Tongue (tissue), 1 donor: ENCODE measurements at regions not wholly inside any gene's neighbourhood (a gene's known extent, or its start where the extent isn't known, plus 50 kb on each side); places are given as distances from the start of the nearest gene placed in this dataset.

Experiments used
- DNase-seq: peaks from one replicate; pipeline ENCODE4 v3.0.0-alpha.2; 2015

DNA sequence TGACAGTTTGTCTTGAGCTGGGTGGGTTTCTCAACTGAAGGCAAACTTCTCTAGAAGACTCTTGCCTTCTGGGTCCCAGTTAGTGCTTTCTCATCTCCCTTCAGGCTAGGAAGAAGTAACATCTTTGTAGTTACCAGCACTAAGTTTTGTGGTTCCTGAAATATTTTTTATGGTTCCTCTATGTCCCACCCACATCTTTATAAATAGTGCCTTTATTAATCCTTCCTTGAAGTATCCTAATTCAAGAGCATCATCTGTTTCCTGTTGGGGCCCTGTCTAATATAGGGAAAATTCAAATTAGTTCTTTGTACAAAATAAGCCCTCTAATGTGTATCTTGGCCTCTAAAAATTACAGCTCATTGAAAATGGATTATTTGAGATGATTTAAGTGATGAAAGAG lies 147.4 kb upstream of the MAOA start:
- DNase-seq: no peak

DNA sequence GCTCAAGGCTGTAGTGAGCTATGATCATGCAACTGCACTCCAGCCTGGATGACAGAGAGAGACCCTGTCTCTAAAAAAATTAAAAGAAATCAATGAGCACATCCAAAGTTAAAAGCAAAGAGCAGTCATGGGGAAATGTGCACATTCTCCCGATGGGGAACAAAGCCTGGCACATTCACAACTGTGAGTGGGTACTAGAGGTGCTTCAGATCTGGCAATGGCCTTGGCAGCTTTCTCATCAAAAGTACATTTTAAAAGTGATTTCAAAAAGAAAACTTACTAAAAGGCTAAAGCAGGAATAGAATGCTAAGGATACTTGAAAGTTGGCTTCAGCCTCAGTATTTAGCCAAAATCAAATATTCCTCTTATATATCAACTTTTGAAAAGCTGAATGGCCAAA lies 145.9 kb upstream of the MAOA start:
- no peak for DNase-seq

DNA sequence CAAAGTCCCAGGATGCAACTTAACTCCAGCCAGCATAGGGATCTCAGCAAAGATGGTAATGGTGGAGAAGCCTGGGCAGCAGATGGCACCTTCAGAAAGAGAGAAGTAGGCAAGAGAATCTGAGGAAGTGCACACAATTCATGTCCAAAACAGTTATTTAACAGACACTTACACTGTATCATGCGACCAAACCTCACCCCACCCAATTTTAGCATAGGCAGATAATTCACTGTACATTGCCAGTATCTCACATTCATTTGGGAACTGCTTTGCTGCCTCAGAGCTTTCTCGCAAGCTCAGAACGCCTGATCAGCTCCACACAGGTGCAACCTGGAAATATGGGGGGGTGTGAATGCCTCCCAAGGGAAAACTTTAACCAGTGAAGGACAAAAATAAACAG lies 143.0 kb upstream of the MAOA start:
- no peak for DNase-seq

- DNase-seq: no peak
Observed at GRCh38 chrX:43514820-43515219, 141.3 kb upstream of the MAOA start.

- no peak for DNase-seq
Observed at GRCh38 chrX:43522582-43522981, 133.5 kb upstream of the MAOA start.

DNA sequence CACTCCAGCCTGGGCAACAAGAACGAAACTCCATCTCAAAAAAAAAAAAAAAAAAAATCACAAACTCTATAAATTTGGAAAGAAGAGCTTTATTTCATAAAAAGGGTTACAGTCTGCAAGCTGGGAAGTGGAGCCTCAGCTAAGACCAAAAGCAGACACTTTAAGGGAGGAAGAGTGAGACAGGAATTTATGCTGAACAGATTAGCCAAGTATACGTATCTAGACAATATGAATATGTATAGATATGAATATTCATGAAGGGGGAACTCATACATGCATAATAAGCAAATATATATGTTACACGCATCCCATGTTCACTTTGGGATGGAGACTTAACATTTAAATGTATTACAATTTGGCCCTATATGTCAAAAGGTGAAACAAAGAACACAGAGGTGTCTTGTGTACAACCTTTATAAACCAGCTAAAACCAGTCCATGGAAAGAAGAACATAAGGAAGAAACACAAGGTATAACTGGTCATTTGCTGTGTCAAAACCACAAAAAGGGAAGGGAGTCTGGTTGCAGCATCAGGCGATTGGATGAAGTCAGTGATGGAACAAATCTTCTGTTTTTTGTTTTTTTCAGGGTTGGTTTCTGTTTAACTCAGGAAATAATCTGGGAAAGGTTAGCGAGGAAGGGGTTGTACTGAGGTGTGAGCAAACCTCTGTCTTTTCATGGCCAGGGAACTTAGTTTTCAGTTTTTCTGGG lies 130.0 kb upstream of the MAOA start:
- DNase-seq: no peak

- no peak for DNase-seq
Observed at GRCh38 chrX:43526878-43527277, 129.2 kb upstream of the MAOA start.

DNA sequence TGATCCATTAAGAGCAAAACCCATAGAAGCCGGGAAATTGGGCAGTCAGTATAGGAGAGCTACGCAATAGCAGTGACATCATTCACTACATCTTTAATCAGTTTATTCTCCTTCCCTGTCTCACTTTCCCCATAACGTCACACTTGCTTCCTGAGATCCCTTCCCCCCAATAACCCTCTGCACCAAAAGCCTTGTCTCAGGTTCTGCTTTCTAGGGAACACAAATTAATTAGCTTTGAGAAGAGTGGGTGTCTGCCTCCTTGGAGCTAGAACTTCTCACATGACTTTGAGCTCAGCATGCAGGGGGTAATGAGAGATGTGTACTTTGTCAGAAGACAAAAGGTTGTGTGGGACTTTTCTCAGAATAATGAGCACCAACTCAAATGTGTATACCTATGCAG lies 128.3 kb upstream of the MAOA start:
- no peak for DNase-seq

- DNase-seq: no peak
Observed at GRCh38 chrX:43530837-43531236, 125.3 kb upstream of the MAOA start.

GRCh38 chrX:43540318-43540717 lies 115.8 kb upstream of the MAOA start:
- DNase-seq: no peak

DNA sequence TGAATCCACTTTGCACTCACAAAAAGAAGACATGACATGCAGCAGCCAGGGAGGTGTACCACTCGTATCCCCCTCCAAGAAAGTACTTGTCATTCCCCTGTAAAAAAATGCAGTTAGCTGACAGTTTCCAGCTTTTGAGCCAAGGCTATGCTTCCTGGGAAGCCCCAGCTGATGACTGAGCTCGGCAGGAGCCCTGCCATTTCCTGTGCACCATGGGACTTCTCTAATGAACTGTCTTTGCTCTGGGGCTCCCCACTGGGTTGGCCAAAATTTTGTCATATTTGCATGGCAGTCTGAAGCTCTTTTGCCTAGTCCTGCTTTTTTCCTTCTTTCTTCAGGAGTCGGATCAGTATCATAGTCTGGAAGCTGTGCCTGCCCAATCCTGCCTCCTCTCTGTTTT lies 104.5 kb upstream of the MAOA start:
- DNase-seq: no peak

DNA sequence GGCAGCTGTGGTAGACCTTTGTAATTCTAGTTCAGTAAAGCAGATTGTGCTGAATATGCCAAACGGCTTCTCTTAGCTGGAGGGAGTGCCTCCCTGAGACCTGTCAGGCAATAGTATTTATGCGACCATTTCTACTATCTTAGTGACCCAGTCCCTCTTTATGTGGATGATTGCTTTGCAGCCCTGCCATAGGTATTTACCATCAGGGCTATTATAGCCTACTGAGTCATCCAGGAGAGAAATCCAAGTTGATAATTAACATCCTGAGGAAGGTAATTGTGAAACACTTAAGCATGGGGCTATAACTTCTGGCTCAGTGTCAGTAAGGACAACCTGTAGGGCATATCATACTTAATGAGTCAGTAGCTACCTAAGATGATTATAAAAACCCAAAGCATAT lies 103.9 kb upstream of the MAOA start:
- no peak for DNase-seq

DNA sequence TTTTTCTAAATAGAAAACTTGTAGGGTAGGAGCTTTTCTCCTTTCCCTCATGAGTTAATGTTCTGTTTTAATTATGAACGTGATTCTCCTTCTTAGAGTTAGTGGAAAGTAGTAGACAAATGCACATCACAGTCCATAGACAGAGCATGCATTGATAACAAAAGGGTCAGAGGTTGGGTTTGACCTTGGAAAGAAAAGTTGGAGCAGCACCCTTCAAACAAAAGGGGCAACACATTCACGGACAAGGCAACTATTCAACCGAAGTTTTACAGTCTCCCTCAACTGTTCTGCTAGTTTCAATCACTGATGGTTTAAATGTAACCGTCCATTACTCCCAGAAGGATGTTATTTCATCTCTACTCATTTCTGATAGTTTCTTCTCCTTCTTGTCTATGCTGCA lies 103.4 kb upstream of the MAOA start:
- DNase-seq: no peak

DNA sequence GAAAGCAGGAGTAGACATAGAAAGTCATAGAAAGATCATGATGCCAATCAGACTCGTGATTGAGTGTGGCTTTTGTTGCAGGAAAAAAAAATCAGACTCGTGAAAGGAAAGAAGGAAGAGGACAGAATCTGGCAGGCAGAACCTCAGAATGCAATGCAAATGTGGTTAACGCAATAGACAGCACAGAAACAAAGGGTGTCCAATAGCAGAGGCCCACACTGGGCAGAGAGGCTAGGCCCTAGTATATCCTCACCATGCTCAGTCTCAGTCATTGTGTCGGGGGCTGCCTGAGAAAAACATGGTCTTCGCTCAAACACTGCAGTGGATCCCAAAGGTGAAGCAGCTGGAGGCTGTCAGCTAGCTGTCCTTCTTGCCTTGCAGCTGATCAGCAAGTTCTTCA lies 102.8 kb upstream of the MAOA start:
- no peak for DNase-seq

DNA sequence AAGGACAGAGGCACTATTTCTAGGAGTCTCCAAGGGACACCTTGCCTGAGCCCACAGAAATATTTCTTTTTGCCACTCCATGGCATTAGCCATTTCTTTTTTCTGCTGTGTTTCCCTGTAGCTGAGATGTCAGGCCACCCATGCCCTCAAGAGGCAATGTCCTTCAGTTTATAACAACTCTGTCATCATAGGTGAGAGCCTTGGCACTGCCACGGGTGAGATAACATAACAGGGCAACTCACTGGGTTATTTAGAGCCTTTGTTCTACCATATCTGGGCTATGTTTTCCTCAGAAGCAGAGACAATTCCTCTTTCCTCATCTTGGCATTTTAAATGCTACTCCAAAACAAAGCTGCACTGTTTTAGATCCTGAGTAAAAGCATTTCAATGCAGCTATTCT lies 99.9 kb upstream of the MAOA start:
- DNase-seq: no peak

GRCh38 chrX:43557792-43558191 lies 98.3 kb upstream of the MAOA start:
- peak; percentile 73 for DNase-seq

GRCh38 chrX:43559644-43560043 lies 96.5 kb upstream of the MAOA start:
- peak; percentile 49 for DNase-seq

DNA sequence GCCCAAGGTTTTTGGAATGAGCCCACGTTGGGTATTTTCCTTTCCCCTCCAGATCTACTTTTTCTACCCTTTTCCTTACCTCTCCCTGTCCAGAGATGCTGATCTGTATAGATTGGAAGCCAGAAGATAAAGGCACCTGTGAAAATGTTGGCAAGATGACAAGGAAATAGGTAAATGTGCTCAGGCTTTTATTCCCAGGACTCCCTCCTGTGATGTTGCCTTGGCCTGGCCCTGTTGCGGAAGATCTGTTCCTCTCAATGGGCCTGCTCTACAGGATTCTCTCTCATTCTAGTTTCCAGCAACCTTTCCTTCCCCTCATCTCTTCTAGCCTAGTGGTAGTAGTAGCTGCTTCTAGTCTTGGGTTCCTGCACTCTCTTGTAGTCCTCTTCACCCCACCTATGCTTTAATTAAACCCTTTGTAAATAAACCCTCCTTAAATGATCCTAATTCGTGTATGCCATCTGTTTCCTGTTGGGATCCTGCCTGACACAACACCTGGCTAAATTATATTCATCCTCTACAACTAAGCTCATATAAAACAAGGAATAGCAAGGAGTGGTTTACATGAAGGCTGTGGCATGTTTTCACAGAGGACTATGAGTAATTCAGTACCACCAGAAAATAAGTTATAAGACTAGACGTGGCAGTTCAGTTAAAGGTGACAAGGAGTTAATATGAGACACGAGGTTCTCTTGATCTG lies 95.7 kb upstream of the MAOA start:
- no peak for DNase-seq

- DNase-seq: no peak
Observed at GRCh38 chrX:43562372-43562771, 93.7 kb upstream of the MAOA start.

DNA sequence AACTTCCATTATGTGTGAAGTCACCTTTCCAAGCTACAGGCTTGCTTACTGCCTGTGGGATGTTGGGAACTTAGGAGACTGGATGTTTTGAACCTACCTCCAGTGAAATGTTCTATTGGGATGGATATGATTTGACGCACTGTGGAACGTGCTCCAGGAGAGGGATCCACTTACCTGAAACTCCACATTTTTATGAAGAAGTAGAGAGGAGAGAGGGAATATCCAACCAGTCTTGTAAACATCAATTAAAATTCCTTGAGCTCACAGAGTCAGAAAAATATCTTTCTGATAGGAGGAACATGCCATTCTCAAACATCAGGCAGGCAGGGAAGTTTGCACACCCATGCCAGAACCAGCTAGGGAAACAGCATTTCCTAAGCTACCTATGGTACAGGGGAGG lies 91.1 kb upstream of the MAOA start:
- no peak for DNase-seq

- no peak for DNase-seq
Observed at GRCh38 chrX:43566170-43566569, 89.9 kb upstream of the MAOA start.

DNA sequence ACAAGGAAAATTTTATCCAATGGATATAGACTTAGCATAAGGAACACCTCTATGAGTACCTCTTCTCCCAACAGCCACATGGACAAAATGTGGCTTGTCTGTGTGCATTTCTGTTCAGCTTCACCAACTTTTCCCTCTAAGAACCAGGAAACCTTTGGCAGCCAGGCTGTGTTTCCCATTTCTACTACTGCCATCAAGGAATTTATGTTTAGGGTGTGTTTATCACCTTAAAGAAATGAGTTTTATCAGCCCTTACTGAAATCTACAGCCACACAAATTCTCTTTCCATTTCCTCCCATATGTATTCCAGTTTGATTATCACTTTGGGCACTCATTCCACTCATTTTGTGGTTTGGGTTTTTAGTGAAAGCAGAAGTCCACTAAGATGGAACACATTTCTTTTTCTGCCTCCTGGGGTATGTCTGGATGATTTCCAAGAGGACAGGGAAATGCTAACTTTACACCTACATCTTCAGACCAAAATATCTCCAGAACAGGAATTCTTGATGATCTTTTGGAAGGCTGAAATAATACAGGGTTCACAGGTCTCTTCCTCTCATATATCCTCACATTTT lies 82.6 kb upstream of the MAOA start:
- no peak for DNase-seq

- DNase-seq: no peak
Observed at GRCh38 chrX:43580621-43581020, 75.5 kb upstream of the MAOA start.

- DNase-seq: no peak
Observed at GRCh38 chrX:43581167-43581566, 74.9 kb upstream of the MAOA start.
